CD14-positive monocyte (primary cell): ENCODE measurements at regions not wholly inside any gene's neighbourhood (a gene's known extent, or its start where the extent isn't known, plus 50 kb on each side); places are given as distances from the start of the nearest gene placed in this dataset.

Source experiments
- DNase-seq, 3 donors: peaks; one replicate each; pipeline ENCODE4 v3.0.0-alpha.2; 2011 to 2022
- H2AFZ ChIP-seq: 2 replicates; pipeline ENCODE4 v1.6.0; 2012; ENCODE audit warnings: mild to moderate bottlenecking, low read depth, low read length, inconsistent platforms; ENCODE audit not compliant: insufficient read depth, poor library complexity, severe bottlenecking
- H3K27ac ChIP-seq, 2 donors: 1 replicate in 1 of 2; 2 replicates in 1 of 2; pipeline ENCODE4 v1.5.1; 2012 to 2013; ENCODE audit warnings: low read length in 2 of 2, control low read depth in 1 of 2, inconsistent platforms in 1 of 2, low read depth in 1 of 2, mild to moderate bottlenecking in 1 of 2
- H3K27me3 ChIP-seq, 2 donors: one replicate each; pipeline versions ENCODE4 v1.6.0 to v1.6.1; 2011 to 2013; ENCODE audit warnings: low read length in 2 of 2; ENCODE audit not compliant: control insufficient read depth in 2 of 2, insufficient read depth in 2 of 2
- H3K36me3 ChIP-seq, 2 donors: replicated peaks in 1 of 2; 1 replicate in 1 of 2; 2 replicates in 1 of 2; pipeline versions ENCODE4 v1.5.1 to v1.6.1; 2012 to 2013; ENCODE audit warnings: low read length in 2 of 2, control low read depth in 1 of 2, inconsistent platforms in 1 of 2, mild to moderate bottlenecking in 1 of 2; ENCODE audit not compliant: insufficient read depth in 2 of 2, control insufficient read depth in 1 of 2
- H3K4me1 ChIP-seq, 2 donors: 1 replicate in 1 of 2; 2 replicates in 1 of 2; pipeline versions ENCODE4 v1.5.1 to v1.6.1; 2012 to 2013; ENCODE audit warnings: low read length in 2 of 2, control low read depth in 1 of 2, inconsistent platforms in 1 of 2, mild to moderate bottlenecking in 1 of 2, moderate library complexity in 1 of 2; ENCODE audit not compliant: insufficient read depth in 2 of 2, control insufficient read depth in 1 of 2
- H3K4me2 ChIP-seq: replicated peaks from 2 replicates; pipeline ENCODE3; 2012; ENCODE audit warnings: low read length, moderate library complexity, mild to moderate bottlenecking; ENCODE audit not compliant: poor library complexity, severe bottlenecking; ENCODE audit errors: extremely low read depth
- H3K4me3 ChIP-seq, 3 experiments: fragments of 200-600 bp in 1 of 3; sonication (generic) in 1 of 3; replicated peaks in 1 of 3; 1 replicate in 2 of 3; 2 replicates in 1 of 3; pipeline ENCODE4 v1.5.1; 2011 to 2013; ENCODE audit warnings: low read length in 3 of 3, mild to moderate bottlenecking in 3 of 3, control low read depth in 2 of 3, low read depth in 2 of 3, inconsistent platforms in 1 of 3, moderate library complexity in 1 of 3
- H3K79me2 ChIP-seq: 2 replicates; pipeline ENCODE4 v1.6.0; 2012; ENCODE audit warnings: mild to moderate bottlenecking, control low read depth, inconsistent platforms, low read length, moderate library complexity; ENCODE audit not compliant: insufficient read depth
- H3K9ac ChIP-seq: 2 replicates; pipeline ENCODE4 v1.6.0; 2017; ENCODE audit warnings: low read length, mild to moderate bottlenecking; ENCODE audit not compliant: insufficient read depth, poor library complexity, severe bottlenecking
- H3K9me3 ChIP-seq, 2 donors: replicated peaks in 1 of 2; 1 replicate in 1 of 2; 2 replicates in 1 of 2; pipeline versions ENCODE4 v1.5.1 to v1.6.1; 2012 to 2013; ENCODE audit warnings: low read length in 2 of 2, control low read depth in 1 of 2; ENCODE audit not compliant: control insufficient read depth in 1 of 2, insufficient read depth in 1 of 2
- H4K20me1 ChIP-seq: 2 replicates; pipeline ENCODE4 v1.6.0; 2012; ENCODE audit warnings: mild to moderate bottlenecking, low read length, control low read depth, moderate library complexity; ENCODE audit not compliant: insufficient read depth
- H3K27ac Mint-ChIP-seq, 7 donors: one replicate each; pipeline ENCODE4 v1.8.0; 2020; ENCODE audit warnings: mild to moderate bottlenecking in 7 of 7, mixed read lengths in 7 of 7, moderate library complexity in 6 of 7, inconsistent platforms in 2 of 7
- H3K27me3 Mint-ChIP-seq, 3 donors: one replicate each; pipeline ENCODE4 v1.8.0; 2021 to 2022; ENCODE audit warnings: low read depth in 3 of 3, mild to moderate bottlenecking in 3 of 3, mixed read lengths in 3 of 3, moderate library complexity in 3 of 3, inconsistent platforms in 1 of 3
- H3K36me3 Mint-ChIP-seq, 2 donors: one replicate each; pipeline ENCODE4 v1.8.0; 2020; ENCODE audit warnings: mixed read lengths in 2 of 2, inconsistent platforms in 1 of 2, mild to moderate bottlenecking in 1 of 2
- H3K4me1 Mint-ChIP-seq: one replicate; pipeline ENCODE4 v1.8.0; 2020; ENCODE audit warnings: mild to moderate bottlenecking, mixed read lengths
- H3K4me3 Mint-ChIP-seq, 2 donors: one replicate each; pipeline ENCODE4 v1.8.0; 2020; ENCODE audit warnings: mild to moderate bottlenecking in 2 of 2, mixed read lengths in 2 of 2, moderate library complexity in 1 of 2
- H3K9me3 Mint-ChIP-seq, 7 donors: one replicate each; pipeline ENCODE4 v1.8.0; 2020 to 2022; ENCODE audit warnings: mixed read lengths in 7 of 7, mild to moderate bottlenecking in 6 of 7, moderate library complexity in 6 of 7, inconsistent platforms in 2 of 7
- WGBS: methylation state at CpG from one replicate; pipeline ENCODE4 v1.1.5; 2013; ENCODE audit warnings: missing lambda C conversion rate; ENCODE audit not compliant: insufficient coverage; 5-methylcytosine and 5-hydroxymethylcytosine counted together
- intact Hi-C, 2 donors: fragments of 100-400 bp; cut with micrococcal nuclease; formaldehyde crosslinking; loops; one replicate each; pipeline versions ENCODE4 v1.15.0 to v1.15.1; 2023
- TF ChIP-seq, protein P1 (sequence below): fragments of 200-600 bp; IDR thresholded peaks from one replicate; pipeline ENCODE4 v1.8.0; 2022; ENCODE audit warnings: antibody characterized with exemption, mild to moderate bottlenecking

DNA sequence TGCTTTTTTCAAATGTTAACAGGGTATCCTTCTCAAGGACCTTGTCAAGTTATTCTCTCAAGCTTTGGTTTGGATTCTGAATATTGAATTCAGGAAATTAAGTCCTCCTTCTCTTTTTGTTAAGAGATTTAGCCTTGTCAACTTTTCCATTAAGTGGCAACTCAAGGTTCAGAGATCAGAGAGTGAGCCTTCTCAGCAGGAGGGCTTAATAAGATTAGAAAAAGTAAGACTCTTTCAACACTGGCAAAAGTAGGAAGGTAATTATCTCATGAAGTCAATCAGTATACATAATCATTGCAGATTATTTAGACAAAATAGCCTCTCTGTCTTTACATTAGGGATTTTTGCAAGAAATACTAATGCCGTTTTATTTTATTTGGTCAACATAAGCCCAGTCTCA is 330.7 kb downstream of the KIF2B start:
- H3K27ac Mint-ChIP-seq: no peak overlapping the region
- intact Hi-C loops: no loop called here
- Histone ChIP-seq H3K27ac (no peak overlapping the region), H3K9me3 (peaks cover 0 to under 1% of the 10 kb centered on the region in 2 donors), H3K27me3 (no peaks in the 10 kb centered on the region), H3K4me3 (no peak overlapping the region), H3K4me2 (no peak overlapping the region), H3K4me1 (no peaks in the 10 kb centered on the region), H4K20me1 (no peaks in the 10 kb centered on the region), H3K9ac (no peak overlapping the region), H3K79me2 (no peaks in the 10 kb centered on the region), H3K36me3 (no peaks in the 10 kb centered on the region), H2AFZ (no peak overlapping the region)
- no peak overlapping the region for H3K4me3 Mint-ChIP-seq
- H3K4me1 Mint-ChIP-seq: no peaks in the 10 kb centered on the region
- no peaks in the 10 kb centered on the region for H3K27me3 Mint-ChIP-seq
- WGBS: no CpG with 5 or more reads among the region's 1 CpG
- TF ChIP-seq, protein P1, sequence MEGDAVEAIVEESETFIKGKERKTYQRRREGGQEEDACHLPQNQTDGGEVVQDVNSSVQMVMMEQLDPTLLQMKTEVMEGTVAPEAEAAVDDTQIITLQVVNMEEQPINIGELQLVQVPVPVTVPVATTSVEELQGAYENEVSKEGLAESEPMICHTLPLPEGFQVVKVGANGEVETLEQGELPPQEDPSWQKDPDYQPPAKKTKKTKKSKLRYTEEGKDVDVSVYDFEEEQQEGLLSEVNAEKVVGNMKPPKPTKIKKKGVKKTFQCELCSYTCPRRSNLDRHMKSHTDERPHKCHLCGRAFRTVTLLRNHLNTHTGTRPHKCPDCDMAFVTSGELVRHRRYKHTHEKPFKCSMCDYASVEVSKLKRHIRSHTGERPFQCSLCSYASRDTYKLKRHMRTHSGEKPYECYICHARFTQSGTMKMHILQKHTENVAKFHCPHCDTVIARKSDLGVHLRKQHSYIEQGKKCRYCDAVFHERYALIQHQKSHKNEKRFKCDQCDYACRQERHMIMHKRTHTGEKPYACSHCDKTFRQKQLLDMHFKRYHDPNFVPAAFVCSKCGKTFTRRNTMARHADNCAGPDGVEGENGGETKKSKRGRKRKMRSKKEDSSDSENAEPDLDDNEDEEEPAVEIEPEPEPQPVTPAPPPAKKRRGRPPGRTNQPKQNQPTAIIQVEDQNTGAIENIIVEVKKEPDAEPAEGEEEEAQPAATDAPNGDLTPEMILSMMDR: no peak
- DNase-seq: no peak
- peaks cover 0 to 5% (median 2%) of the 10 kb centered on the region in 7 donors for H3K9me3 Mint-ChIP-seq
- no peaks in the 10 kb centered on the region for H3K36me3 Mint-ChIP-seq

DNA sequence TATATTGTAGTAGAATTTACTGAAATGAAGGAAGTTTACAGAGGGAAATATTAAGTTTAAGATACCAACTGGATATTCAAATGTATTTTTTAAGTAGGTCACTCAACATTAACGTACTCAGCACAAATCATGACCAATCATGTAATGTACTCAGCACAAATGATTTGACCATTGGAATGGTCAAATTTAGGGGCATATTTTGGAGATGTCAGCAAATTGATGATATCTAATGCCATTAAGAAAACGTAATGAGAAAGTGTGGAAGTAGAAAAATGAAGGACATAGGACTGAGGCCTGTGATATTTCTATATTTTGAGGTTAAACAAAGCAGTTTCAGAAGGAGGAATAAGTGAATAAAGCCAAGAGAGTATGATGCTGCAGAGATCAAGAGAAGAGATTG is 334.8 kb downstream of the KIF2B start:
- Mint-ChIP-seq H3K4me1 (no peaks in the 10 kb centered on the region), H3K4me3 (no peak overlapping the region), H3K27me3 (no peaks in the 10 kb centered on the region), H3K27ac (no peak overlapping the region), H3K36me3 (no peaks in the 10 kb centered on the region), H3K9me3 (peaks cover 0 to 12% (median 3%) of the 10 kb centered on the region in 7 donors)
- Histone ChIP-seq H2AFZ (no peak overlapping the region), H3K27ac (no peak overlapping the region), H3K9ac (no peak overlapping the region), H3K79me2 (no peaks in the 10 kb centered on the region), H3K4me1 (no peaks in the 10 kb centered on the region), H3K4me2 (no peak overlapping the region), H3K36me3 (no peaks in the 10 kb centered on the region), H4K20me1 (no peaks in the 10 kb centered on the region), H3K27me3 (no peaks in the 10 kb centered on the region), H3K9me3 (peaks cover 0 to 4% of the 10 kb centered on the region in 2 donors), H3K4me3 (no peak overlapping the region)
- WGBS: 56% methylated on average over 1 of the region's 2 CpGs
- no peak for DNase-seq
- TF ChIP-seq, protein P1: no peak
- intact Hi-C loops: no loop called here
